ACC112 (cell line): ENCODE measurements at regions not wholly inside any gene's neighbourhood (a gene's known extent, or its start where the extent isn't known, plus 50 kb on each side); places are given as distances from the start of the nearest gene placed in this dataset.
"Not testable (repeated sequence)": the region's sequence is repeated elsewhere in the genome, so short reads cannot be mapped to it uniquely, and the experiment has no call there.

Experiments
- H2AFZ ChIP-seq: fragments of 200-600 bp; sonication (generic); one replicate; pipeline ENCODE4 v1.6.0; 2017; ENCODE audit warnings: antibody characterized with exemption, low read length; ENCODE audit not compliant: unreplicated experiment
- H3K27ac ChIP-seq: fragments of 200-600 bp; sonication (generic); 2 replicates; pipeline ENCODE4 v1.5.1; 2014; ENCODE audit warnings: low read depth, mild to moderate bottlenecking, antibody characterized with exemption, low read length, moderate library complexity
- H3K27me3 ChIP-seq: fragments of 200-600 bp; sonication (generic); 2 replicates; pipeline ENCODE4 v1.6.1; 2014; ENCODE audit warnings: mild to moderate bottlenecking, antibody characterized with exemption, low read length, moderate library complexity, mixed read lengths; ENCODE audit not compliant: insufficient read depth
- H3K36me3 ChIP-seq: fragments of 200-600 bp; sonication (generic); 2 replicates; pipeline ENCODE4 v1.6.1; 2016; ENCODE audit warnings: mild to moderate bottlenecking, antibody characterized with exemption, low read length, moderate library complexity, mixed read lengths; ENCODE audit not compliant: insufficient read depth
- H3K4me1 ChIP-seq: fragments of 200-600 bp; sonication (generic); one replicate; pipeline ENCODE4 v1.6.1; 2016; ENCODE audit warnings: low read length, mixed read lengths; ENCODE audit not compliant: insufficient read depth, unreplicated experiment, control insufficient read depth
- H3K4me3 ChIP-seq: fragments of 200-600 bp; sonication (generic); 2 replicates; pipeline ENCODE4 v1.5.1; 2014; ENCODE audit warnings: mild to moderate bottlenecking, low read depth, low read length
- H3K79me2 ChIP-seq: fragments of 200-600 bp; sonication (generic); one replicate; pipeline ENCODE4 v1.6.0; 2016; ENCODE audit warnings: low read length; ENCODE audit not compliant: control insufficient read depth, unreplicated experiment, insufficient read depth

- H3K79me2 ChIP-seq = no peaks in the 10 kb centered on the region
- no peaks in the 10 kb centered on the region for H3K4me1 ChIP-seq
- H3K4me3 ChIP-seq = no peak overlapping the region
- H3K27me3 ChIP-seq = peaks cover 10% of the 10 kb centered on the region; the same call in 1 of the 2 replicates
- H2AFZ ChIP-seq = no peak overlapping the region
- no peaks in the 10 kb centered on the region for H3K36me3 ChIP-seq
- no peak overlapping the region for H3K27ac ChIP-seq
Measured at GRCh38 chr2:64250751-64251423, 106.7 kb upstream of the PELI1 start.

GRCh38 chr2:64251497-64252250, 107.5 kb upstream of the PELI1 start:
- H3K79me2 ChIP-seq = no peaks in the 10 kb centered on the region
- no peak overlapping the region for H3K27ac ChIP-seq
- H3K27me3 ChIP-seq = peaks cover 6% of the 10 kb centered on the region; the same call in 1 of the 2 replicates
- H3K4me3 ChIP-seq = no peak overlapping the region
- no peaks in the 10 kb centered on the region for H3K36me3 ChIP-seq
- no peaks in the 10 kb centered on the region for H3K4me1 ChIP-seq
- H2AFZ ChIP-seq = no peak overlapping the region

GRCh38 chr2:64252251-64252978, 108.2 kb upstream of the PELI1 start:
- H2AFZ ChIP-seq, H3K4me3 ChIP-seq, H3K27ac ChIP-seq, H3K36me3 ChIP-seq, H3K27me3 ChIP-seq, H3K79me2 ChIP-seq, H3K4me1 ChIP-seq: not testable (repeated sequence)

DNA sequence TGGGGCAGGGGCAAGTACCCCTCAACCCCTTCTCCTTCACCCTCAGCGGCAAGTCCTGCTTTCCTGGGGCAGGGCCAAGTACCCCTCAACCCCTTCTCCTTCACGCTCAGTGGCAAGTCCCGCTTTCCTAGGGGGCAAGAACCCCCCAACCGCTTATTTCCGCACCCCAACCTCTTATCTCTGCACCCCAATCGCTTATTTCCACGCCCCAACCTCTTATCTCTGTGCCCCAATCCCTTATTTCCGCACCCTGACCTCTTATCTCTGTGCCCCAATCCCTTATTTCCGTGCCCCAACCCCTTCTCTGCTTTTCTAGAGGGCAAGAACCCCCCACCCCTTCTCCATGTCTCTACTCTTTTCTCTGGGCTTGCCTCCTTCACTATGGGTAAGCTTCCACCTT, 109.2 kb upstream of the PELI1 start:
- H3K4me3 ChIP-seq, H3K79me2 ChIP-seq, H2AFZ ChIP-seq, H3K27ac ChIP-seq, H3K4me1 ChIP-seq, H3K36me3 ChIP-seq, H3K27me3 ChIP-seq: not testable (repeated sequence)

DNA sequence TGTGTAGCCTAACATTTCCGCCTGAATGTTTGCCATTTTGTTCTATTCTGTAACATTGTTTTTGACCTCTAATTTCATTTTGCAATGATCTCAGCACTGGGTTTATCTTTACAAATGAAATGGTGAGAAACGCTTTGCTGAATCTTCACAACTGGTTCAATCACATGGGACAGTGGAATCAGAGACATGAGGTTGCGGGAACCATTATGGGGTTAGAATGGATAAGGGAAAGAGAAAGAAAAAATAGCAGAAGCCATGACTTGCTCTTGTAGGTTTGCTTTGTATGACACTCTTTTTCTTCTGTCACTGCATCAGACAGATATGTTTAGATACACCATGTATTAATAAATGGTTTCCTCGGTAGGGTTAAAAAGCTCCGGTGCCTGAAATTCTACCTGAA, 114.3 kb upstream of the PELI1 start:
- peaks cover 26% of the 10 kb centered on the region for H3K4me1 ChIP-seq
- H3K4me3 ChIP-seq = no peak overlapping the region
- H3K79me2 ChIP-seq = no peaks in the 10 kb centered on the region
- H3K27ac ChIP-seq = no peak overlapping the region
- H3K27me3 ChIP-seq = no peaks in the 10 kb centered on the region
- H3K36me3 ChIP-seq = no peaks in the 10 kb centered on the region
- no peak overlapping the region for H2AFZ ChIP-seq

DNA sequence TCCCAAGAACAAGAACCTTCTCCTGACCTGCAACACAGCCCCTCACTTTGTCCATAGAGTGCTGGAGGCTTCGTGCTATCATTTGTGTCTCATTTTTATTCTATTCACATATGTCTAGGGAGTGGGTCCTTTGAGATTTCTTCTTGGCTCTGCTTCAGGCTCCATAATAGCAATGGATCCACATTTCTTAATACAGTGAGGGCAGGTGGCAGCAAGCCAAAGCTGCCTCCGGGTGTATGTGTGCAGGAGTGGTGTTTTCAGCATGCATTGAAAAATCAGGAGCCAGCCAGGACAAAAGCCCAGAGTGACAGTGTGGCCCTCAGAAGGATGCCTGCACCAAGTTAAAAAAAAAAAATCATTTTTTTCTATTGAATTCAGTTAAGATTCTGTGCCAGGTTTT, 115.1 kb upstream of the PELI1 start:
- Histone ChIP-seq H3K79me2 (no peaks in the 10 kb centered on the region), H3K4me1 (peaks cover 29% of the 10 kb centered on the region), H3K27ac (no peak overlapping the region), H3K27me3 (no peaks in the 10 kb centered on the region), H2AFZ (no peak overlapping the region), H3K36me3 (no peaks in the 10 kb centered on the region), H3K4me3 (no peak overlapping the region)

GRCh38 chr2:64260093-64260803, 116.0 kb upstream of the PELI1 start:
- peaks cover 29% of the 10 kb centered on the region for H3K4me1 ChIP-seq
- no peaks in the 10 kb centered on the region for H3K79me2 ChIP-seq
- H3K27me3 ChIP-seq = no peaks in the 10 kb centered on the region
- no peak overlapping the region for H3K27ac ChIP-seq
- no peaks in the 10 kb centered on the region for H3K36me3 ChIP-seq
- H2AFZ ChIP-seq = no peak overlapping the region
- no peak overlapping the region for H3K4me3 ChIP-seq

DNA sequence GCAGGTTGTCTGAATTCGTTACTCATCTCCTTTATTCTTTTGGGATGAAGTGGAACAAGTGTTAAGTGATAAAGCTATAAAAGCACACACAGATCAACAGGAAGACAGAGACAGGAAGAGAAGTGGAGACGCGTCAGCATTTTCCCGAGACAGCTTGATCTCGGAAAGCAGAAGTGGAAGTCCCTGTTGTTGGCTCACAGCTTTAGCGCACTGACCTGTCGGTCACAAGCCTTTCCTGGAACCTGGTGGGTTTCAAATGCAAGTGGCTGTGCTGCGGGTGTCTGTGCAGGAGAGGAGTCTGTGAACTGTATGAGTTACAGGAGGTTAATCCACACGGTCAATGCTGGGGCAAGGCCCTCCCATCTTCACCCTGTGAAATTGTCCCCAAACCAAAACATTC, 116.6 kb upstream of the PELI1 start:
- no peaks in the 10 kb centered on the region for H3K36me3 ChIP-seq
- H3K4me1 ChIP-seq = peaks cover 29% of the 10 kb centered on the region
- H3K79me2 ChIP-seq = no peaks in the 10 kb centered on the region
- H2AFZ ChIP-seq = no peak overlapping the region
- H3K27me3 ChIP-seq = no peaks in the 10 kb centered on the region
- H3K27ac ChIP-seq = no peak overlapping the region
- H3K4me3 ChIP-seq = no peak overlapping the region

- Histone ChIP-seq H2AFZ (no peak overlapping the region), H3K27me3 (no peaks in the 10 kb centered on the region), H3K36me3 (no peaks in the 10 kb centered on the region), H3K27ac (no peak overlapping the region), H3K4me3 (no peak overlapping the region), H3K79me2 (no peaks in the 10 kb centered on the region), H3K4me1 (peaks cover 29% of the 10 kb centered on the region)
Measured at GRCh38 chr2:64262071-64262470, 117.9 kb upstream of the PELI1 start.

DNA sequence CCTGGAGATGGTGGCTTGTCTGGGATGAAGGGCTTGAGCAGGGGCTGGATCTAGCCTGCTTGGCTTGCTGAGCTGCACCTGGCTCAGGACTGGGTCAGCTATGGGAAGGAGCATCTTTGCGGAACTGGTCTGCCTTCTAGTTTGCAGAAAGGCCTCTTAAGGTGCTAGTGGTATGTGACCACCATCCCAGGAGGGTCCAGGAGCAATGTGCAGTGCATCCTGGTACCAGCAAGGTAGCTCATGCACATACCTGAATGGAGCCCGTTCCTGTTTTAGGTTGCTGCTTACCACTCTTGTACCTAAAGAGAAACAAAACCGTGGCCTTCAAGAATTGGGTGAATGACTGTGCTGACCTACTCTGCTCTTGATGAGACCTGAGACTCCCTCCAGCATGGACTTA, 118.6 kb upstream of the PELI1 start:
- Histone ChIP-seq H3K4me1 (peaks cover 32% of the 10 kb centered on the region), H3K4me3 (no peak overlapping the region), H2AFZ (no peak overlapping the region), H3K27me3 (no peaks in the 10 kb centered on the region), H3K36me3 (no peaks in the 10 kb centered on the region), H3K27ac (no peak overlapping the region), H3K79me2 (no peaks in the 10 kb centered on the region)
